GM12873 (cell line): ENCODE measurements at regions not wholly inside any gene's neighbourhood (a gene's known extent, or its start where the extent isn't known, plus 50 kb on each side); places are given as distances from the start of the nearest gene placed in this dataset.

ENCODE experiments used
- TF ChIP-seq, protein P1 (sequence below): IDR thresholded peaks from 2 replicates; pipeline ENCODE4 v1.5.1; 2012; ENCODE audit warnings: low read depth, mild to moderate bottlenecking, moderate library complexity, low read length, control low read depth; ENCODE audit not compliant: insufficient read depth; ENCODE audit errors: missing control alignments

DNA sequence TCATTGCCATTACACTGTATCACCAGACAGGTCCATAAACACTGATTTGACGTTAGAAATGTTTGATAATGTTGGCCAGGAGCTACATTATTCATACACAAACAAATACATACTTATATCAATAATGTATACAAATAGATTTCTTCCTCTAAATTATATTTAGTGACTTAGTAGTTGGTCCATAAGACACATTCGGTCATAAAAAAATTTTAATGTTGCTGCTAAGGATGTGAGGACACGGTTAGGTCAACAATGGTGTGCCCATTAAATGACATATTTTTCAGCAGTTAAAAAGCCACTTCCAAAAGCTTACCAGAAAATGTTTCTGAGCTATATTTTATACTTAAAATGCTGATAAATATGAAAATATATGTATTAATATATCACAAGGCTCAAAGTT is 1148.7 kb upstream of the TMEM132C start:
- TF ChIP-seq, protein P1, sequence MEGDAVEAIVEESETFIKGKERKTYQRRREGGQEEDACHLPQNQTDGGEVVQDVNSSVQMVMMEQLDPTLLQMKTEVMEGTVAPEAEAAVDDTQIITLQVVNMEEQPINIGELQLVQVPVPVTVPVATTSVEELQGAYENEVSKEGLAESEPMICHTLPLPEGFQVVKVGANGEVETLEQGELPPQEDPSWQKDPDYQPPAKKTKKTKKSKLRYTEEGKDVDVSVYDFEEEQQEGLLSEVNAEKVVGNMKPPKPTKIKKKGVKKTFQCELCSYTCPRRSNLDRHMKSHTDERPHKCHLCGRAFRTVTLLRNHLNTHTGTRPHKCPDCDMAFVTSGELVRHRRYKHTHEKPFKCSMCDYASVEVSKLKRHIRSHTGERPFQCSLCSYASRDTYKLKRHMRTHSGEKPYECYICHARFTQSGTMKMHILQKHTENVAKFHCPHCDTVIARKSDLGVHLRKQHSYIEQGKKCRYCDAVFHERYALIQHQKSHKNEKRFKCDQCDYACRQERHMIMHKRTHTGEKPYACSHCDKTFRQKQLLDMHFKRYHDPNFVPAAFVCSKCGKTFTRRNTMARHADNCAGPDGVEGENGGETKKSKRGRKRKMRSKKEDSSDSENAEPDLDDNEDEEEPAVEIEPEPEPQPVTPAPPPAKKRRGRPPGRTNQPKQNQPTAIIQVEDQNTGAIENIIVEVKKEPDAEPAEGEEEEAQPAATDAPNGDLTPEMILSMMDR: no peak

DNA sequence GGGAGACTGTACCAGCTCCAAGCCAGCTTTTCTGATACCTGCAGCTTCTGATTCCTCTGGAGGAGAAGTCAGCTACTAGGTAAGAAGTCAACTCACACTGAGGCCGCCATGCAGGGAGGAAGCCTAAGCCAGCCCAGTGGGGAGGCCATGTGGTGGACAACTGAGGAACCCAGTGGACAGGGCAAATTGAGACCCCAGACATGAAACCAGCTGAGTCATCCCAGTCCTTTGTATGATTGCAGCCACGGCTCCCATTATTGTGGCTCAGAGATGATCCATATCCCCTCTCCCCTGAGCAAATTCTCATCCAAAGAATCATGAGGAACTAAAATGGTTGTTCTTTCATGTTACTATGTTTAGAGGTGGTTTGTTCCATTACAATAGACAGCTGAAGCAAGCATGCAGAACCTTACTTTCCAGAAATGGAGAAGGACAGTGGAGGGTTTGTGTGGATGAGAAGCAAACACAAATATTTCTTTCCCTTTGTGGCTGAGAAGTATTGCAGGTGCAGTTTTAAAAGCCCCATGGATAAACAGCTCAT is 1147.3 kb upstream of the TMEM132C start:
- TF ChIP-seq, protein P1: no peak

DNA sequence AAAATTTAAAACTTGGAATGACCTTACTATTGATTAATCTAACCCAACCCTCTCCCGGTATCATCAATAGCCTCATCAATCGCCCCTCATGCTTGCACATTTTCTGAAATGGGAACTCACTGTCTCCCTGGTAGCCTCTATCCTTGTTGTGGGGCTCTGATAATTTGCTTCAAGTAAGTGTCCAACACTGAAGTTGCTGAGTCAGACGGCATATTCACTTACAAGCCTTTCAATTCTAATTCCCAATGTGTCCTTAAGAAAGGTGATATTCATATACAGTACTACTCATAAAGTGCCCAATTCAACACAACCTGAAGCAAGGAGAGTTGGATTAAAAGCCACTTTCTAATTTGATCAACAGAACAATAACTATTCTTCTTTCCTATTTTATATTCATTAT is 1146.1 kb upstream of the TMEM132C start:
- TF ChIP-seq, protein P1: no peak

DNA sequence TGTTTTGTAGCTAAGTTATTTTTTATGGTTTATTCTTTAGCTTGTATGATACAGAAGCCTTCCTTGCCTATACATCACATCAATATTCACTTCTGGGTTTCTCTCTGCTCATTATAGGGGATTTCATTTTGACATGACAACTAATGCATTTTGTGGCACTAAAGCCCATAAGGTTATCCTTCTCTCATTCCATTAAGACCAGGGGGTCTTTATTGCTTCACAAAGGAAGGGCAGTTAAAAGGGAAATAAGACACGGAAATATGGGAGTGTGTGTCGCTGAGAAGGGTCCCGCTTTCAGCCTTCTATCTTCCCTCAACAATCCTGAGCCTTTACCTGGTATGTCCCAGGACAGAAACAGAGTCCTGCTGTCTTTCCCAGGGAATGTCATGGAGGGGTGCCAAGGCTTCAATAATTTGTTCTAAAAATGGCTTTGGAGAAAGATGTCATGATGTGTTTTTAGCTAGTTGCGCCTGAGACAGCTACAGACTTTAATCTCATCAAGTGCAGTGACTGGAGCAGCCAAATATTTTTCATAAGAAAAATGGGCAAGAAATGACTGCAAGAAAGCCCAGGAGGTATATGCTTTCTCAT is 1145.4 kb upstream of the TMEM132C start:
- TF ChIP-seq, protein P1: no peak

DNA sequence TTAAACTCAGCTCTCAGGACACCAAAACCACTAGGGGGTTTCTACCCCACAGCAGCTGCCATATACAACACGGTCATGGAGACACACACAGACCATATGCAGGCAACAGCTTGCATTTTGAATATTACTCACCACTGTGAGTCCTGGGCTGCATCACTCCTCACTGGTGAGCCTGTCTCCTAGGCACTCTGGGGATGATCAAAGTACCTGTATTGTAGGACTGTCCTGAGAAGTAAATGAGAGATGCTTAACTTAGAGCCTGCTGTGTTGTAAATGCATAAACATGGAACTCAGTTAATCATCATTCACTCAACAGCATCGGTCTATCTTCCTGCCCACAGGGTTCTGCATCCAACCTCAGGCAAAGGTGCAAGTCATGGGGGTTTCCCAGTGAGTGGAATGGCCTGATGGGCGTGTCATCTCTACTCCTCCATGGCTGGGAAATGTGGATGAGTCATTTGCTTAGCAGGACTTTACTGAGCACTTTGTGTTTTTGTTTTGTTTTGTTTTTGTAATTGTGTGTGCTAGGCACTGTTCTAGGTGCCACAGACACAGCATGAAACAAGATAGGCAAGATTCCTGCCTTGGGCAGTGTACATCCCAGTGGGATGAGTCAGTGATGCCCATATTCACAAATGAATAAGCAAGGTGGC is 1141.2 kb upstream of the TMEM132C start:
- TF ChIP-seq, protein P1: peak; percentile 19

DNA sequence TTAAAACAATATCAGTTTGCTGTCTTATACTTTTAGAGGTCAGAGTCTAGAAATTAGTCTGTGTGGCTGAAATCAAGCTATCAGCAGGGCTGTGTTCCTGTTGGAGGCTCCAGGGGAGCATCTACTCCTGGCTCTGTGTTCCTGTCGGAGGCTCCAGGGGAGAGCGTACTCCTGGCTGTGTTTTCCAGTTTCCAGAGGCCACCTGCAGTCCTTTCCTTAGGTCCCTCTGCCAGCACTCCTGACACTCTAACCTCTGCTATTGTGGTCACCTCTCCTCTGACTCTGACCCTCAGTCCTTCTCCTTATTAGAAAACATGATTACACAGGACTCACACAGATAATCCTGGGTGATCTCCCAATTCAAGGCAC is 1140.7 kb upstream of the TMEM132C start:
- TF ChIP-seq, protein P1: no peak

DNA sequence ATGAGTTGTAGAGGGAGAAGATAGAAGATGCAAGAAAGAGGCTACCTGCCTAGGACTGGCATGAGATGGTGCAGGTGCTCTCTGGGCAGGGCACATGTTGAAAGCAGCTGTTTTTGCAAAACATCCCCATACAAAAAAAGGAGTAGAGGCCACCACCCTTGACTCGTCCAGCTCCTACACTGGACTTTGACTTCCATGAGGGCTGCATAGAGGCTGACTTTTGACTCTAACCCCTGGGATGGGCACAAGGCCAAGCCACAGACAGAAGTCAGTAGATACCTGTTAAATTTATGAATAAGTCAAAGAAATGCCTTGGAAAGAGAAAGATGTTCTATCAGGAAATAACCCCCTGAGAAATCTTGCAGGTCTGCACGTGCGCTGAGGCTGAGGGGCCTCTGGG is 1139.1 kb upstream of the TMEM132C start:
- TF ChIP-seq, protein P1: no peak
